GM19438 (cell line): ENCODE measurements at regions not wholly inside any gene's neighbourhood (a gene's known extent, or its start where the extent isn't known, plus 50 kb on each side); places are given as distances from the start of the nearest gene placed in this dataset.

Source experiments
- ATAC-seq: cut with Tn5 transposase; IDR thresholded peaks from one replicate; pipeline ENCODE4 v1.9.1; 2021; ENCODE audit warnings: low read depth; ENCODE audit not compliant: unreplicated experiment

DNA sequence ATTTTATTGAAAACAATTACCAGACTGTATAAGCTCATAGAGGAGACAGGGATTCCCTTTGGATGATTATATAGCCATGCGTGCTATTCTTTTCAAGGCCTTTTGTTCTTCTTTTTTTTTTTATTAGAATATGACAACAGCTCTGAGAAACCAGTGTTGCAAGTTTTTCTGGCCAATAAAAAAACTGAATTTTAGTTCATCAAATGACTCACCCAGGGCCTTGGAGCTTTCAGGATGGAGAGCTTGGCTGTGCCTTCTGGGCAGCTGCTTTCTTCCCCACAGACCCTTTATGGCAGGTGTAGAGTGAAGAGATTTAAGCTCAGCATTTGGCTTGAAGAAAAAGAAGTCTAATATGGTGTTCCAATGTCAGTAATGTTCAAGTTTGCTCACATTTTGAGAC is 497.9 kb upstream of the FANCL start:
- no peak for ATAC-seq

DNA sequence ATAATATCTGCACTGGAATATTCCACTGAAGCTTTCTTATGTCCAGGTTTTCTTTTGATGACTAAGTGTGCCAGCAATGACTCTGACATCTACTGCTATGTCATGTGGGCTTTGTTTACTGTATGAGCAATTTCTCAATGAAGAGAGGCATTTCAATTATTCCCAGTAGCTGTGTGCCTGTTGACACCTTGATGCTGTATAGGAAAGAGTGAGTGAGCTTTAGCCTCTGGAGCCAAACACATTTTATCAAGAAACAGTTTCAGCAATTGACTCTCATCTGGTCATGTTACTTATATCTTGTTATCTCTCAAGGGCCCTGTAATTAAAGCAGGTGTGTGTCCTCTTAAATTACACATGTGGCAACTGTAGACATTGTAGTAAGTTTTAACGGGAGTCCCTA is 493.2 kb upstream of the FANCL start:
- no peak for ATAC-seq

DNA sequence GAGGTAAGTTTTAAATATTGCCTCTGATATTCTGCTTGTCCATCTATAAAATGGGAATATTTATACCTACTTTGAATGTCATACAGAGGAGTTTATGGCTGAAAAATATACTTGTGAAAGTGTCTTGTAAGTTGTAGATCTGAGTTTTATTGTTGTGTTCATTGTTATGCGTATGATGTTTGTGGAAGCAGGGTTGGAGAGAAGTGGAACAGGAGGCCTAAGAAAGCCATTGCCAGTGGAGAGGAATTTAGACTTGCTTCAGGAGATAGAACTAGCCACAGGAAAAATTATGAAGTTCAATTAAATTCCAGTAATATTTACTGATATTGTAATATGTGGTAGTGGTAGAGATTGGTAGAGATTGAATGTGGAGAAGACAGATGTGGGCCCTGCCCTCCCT is 491.9 kb upstream of the FANCL start:
- ATAC-seq = no peak

DNA sequence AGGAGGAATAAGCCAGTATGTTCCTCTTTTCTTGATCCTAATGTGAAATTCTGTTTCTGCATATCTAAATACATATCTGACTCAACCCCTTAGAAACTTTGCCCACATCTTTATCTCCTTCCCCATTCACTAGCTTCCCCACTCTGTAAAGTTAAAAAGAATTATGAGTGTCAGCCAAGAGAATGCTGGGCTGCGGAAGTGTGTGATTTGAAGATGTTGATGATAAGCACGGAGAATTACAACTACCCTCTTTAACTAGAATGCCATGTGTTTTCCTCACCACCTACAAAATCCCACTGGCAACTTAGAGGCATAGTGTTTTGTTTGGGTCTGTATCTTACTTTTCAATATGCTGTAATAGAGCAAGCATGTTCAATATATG is 490.4 kb upstream of the FANCL start:
- ATAC-seq = no peak

DNA sequence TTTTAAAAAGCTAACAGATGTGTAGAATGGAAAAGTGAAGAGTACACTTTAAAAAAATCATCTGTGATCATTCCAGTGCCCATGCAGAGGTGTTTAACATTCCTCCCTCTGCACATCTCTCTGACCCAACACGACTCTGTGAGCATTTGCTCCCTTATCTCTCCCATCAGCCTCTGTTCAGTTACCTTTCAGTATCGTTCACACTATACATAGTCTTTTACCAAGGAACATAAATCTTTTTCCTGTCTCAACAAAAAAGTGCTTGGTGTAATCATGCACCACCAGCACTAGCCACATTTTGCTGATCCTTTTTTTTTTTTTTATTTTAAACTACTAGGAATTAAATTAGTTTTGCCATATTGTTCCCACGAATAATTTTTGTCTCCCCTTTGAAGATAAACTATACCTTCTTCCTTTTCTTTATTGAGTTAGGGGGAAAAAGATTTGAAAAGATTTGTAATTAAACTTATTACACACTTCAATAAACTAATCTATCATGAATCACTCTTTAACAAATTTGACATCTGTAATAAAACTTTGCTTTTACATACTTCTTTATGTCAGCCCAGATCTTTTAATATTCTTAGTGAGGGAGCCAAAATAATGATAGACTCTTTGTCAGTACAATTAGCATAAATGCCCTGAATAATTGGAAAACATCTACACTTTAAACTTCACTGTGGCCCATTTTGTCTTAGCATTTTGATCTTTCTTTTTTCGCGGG is 489.8 kb upstream of the FANCL start:
- ATAC-seq = no peak

DNA sequence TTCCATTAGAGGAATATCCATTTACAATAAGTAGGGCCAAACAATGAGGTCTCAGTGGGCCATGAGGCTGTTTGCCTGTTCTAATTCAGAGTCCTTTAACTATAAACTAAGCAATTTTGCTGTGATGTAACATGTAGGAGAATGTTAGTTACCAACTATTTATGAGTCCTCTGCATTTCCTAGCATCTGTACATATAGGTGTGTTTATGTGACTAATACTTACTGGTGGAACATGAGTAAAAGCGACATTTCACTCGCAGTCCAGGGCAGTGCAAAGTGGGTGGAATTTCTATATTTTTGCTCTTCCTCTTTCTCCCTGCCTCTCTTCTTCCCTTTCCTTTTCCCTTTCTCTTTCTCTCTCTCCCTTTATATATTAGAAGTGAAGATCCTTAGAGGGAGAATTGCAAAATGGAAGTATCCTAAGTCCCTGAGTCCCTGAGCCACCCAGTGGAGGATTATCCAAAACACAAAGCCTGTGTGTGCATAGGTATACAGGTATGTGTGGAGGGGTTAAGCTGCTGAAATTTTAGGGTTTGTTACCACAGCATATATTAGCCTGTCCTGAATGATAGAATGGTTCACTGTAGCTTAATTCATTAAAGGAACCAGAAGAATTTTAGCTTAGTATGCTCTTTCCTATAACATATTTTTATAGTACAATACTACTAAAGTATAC is 487.0 kb upstream of the FANCL start:
- ATAC-seq = no peak

DNA sequence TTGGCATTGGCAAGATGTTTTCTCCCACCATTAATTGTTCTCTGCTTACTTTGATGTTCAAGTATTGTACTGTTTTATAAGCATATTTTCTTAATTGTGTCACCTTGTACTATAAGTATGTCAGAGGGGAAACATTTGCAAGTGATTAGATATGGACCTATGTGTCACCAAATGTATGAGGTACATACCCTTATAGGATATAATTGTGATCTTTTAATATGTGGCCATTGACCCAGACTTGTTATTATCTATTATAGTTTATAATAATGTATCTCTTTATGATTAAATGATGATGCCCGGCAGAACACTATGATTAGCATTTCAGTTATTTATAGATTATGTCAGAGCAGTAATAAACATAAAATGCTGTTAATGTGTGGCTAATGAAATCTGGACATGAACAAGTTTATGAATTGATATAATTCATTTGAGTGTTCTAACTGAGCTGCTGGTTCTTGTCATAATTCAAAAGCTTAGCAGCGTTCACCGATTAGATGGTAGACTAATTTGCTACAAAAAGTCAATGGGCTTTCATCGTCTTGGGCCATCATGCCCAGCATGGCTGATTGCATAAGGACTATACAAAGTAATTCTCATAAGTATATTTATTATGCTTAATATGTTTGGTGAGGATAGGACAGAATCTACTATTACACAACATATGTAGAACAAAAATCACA is 480.9 kb upstream of the FANCL start:
- ATAC-seq = no peak

DNA sequence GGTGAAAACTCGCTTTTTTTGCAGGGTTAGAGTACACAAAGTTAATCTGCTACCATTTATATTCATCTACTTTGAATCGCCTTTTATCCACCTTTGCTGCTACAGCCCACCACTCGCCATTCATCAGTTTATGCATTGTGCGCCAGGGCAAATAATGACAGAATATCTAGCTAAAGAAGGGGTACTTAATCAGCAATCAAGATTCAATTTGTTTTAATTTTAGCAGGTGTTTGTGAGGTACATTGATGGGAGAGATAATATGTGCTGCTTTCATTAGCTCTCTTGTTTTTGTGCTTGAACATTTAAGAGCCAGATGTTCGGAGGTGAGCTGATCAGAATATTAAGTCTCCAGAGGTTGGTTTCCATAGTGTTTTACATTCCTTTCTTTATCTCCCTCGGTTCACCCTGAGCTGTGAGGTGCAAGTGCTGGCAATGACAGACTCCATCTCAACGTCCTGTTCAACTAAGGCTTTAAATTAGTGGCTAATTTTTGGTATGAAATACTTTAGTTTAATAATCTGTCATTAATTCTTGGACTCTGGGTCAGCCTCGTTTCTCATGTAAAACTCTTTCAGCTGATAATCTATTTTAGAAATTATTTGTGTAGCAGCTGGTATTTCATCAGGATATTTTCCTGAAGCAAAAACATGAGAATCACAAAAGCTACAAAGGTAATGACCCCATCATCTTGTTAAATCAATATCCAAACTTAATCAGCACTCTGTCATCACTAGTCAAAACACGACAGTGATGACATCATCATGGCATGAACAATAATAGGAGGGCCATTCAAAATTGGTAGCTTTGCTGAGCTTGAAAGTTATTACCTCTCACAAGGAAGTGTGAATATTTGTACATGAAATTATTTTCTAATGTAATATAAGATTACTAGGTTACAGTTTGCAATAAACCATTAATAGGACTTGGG is 479.9 kb upstream of the FANCL start:
- no peak for ATAC-seq

DNA sequence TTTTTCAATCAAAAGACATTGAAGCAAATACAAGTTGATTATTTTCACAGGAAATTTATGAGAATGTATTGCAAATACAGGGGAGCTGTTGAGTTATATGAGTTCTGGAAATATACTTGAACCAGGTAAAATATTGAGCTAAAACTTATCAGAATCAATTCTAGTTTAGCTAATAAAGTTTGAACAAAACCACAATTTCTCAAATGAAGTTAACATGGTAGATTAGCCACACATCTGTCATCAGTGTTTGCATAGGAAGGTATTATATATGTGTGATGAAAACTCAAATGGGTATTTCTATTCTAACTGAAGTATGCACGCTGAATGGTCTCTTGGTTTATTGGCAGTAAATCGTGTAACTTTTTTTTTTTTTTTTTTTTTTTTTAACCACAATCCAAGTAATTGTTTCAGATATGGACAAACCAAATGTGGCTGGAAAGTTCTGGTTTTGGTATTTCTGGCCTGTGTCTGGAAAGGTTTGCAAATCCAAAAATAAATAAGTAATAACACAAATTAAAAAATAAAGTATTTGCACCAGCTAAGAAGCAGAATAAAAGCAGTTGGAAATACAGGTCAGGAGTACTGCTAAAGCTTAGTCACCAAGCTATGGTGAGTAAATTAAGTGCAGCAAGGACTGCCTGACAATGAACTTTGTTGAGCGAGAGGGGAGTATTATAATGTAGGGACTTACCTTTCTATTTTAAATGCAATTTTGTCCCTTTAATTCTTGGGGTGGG is 479.1 kb upstream of the FANCL start:
- no peak for ATAC-seq

DNA sequence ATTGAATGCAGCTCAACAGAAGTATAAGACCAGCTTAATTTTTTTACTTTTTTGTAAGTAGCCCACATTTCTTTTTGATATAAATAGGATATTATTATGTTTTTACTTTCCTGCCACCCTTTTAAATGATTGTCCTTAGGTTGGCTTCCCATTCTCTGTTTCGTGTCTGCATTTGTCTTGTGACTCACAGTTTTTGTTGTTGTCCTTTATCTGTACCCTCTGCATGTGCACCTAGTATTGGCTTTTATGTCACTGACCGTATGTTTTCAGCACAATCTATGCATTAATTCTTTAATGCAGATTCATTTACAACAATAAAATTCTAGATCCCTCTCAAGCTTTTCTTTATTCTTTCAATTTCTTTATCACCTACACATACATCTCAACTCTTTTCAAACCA is 474.2 kb upstream of the FANCL start:
- ATAC-seq = no peak

DNA sequence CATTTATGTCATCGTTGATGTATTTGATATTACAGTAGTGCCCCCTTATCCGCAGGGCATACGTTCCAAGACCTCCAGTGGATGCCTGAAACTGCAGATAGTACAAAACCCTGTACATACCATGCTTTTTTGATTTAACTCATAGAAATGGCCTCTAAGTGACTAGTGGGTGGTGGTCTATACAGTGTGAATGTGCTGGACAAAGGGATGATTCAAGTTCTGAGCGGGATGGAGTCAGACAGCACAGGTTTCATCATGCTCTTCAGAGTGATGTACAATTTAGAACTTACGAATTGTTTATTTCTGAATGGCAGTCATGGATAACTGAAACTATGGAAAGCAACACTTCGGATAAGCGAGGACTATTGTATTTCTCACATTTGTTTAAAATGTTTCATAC is 473.1 kb upstream of the FANCL start:
- no peak for ATAC-seq

DNA sequence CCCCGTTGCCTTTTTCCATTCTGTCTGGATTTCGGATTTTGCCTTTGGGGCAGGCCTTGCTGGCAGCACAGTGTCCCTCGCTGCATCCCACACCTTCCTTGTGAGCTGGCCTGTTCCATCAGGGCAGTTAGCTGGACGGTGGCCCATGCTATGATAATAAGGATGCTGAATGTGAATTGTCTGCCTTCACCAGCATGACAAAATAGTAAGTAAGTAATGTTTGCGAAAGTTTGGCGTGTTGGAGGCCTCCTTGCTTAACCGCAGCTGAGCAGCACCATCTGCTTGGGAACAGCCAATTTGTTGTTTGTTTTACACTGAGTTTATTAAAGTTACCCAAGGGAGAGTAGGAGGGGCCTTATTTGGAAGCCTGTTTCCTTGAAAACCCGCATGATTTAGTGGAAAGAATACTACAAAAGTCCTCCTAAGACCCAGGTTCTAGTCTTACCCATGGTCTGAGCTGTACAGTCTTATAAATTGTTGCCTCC is 469.7 kb upstream of the FANCL start:
- ATAC-seq = no peak

DNA sequence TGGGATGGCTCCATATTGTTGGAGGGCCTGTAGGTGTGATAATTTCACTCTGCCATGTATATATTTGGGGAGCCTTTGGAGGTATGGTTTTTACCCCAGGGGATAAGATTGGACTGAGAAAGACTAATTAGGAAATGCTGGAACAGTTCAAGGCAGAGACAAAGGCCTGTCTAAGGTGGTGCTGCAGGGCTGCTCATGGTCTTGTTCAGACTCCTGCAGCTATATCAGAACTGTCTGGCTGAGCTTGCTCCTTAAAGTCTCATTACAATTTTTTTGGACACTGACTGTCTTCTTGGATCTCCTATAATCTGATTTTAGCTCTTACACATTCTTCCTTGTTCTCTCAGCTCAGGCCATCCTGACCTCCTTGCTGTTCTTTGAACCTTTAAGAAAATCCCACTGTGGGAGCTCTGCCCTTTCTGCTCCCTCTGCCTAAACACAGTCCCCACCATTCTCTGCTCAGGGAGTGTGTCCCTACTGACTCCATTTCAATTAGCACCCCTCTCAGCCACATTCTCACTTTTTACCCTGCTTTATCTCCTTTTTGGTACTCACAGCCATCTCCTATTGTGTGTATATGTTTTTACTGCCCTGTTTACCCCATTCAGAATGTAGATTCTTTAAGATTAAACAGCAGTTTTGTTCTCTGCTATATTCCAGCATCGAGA is 468.7 kb upstream of the FANCL start:
- ATAC-seq = no peak

DNA sequence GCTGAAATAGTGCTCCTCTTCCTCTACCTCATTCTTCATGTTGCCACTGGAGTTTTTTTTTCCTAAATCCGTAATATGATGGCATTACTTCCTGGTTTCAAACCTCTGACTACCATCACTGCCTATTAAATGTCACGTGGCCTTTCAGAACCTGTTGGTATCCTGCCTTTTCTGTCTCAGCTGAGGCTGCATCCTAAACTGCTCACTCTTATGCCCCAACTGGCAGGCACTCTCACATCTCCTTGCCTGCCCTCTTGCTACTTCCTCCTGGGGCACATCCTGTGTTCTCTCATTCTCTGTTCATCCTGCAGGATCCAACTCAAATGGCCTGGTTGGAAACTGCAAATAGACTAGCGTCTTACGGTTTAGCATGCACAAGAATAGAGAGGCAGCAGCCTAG is 468.1 kb upstream of the FANCL start:
- no peak for ATAC-seq

DNA sequence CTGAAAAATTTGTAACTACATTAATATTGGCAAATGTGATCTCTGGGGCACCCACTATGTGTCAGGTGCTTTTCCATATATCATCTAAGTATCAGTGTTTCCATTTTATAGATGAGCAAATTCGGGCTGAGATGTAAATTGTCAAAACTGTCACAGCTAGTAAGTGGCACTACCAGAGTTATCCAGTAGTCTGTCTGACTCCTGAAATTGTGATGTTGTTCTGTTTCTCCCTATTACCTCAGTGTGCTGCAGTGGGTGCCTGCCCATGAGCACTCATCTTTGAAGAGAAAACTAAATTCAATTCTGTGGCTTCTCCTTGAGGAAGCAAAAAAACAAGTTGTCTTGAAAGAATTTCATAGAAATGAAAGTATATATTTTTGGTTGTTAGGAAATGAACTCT is 467.4 kb upstream of the FANCL start:
- ATAC-seq = no peak

DNA sequence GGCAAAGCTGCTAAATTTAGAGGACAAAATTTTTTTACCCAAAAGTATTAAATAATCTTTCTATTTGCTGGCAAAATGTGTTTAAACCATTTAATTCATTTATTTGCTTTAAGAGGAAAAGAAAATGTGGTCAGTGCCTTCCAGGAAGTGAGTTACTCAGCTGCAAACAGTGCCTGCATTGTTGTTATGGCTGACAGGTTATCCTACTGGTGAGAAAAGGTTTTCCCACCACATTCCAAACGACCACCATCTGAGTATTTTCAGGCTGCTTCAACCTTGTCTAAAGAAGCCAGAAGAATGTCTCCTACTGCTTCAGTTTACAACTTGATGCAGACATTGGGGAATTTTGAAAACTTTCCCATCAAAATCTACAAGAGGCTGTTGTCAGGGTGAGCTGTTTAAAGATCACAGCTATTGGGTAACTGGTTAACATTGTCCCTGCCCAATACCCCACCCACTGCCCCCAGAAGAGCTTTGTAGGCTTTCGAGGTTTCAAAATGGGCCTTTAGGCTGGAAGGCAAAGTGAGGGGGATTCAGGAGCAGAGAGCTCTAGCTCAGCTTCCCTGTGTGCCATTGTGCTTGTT is 461.3 kb upstream of the FANCL start:
- no peak for ATAC-seq

DNA sequence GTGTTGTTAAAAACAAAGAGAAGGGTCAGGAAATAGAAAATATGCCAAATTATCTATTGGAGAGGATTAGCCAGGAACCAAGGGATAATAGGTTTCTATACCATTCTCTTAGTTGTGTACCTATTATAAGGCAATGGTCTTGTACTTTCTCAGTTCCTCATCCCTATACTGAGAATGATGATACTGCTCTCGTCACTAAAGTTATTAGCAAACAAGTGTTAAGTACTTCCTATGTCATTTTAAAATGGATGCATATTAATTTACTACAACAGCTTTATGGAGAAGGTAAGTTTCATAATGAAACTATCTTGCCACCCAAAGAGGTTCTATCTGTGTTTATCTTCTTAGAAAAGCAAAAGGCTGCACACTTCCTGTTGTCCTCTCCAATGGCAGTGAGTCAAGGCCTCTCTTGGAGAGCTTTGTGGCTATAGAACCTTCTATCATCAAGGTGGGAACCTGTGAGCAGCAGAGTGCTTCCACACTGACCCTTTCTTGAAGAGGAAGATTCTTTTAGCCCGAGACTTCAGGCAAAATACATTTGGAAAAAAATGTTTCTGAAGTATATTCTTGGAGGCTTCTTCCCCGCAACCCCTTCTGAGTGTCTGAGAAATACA is 460.7 kb upstream of the FANCL start:
- no peak for ATAC-seq

DNA sequence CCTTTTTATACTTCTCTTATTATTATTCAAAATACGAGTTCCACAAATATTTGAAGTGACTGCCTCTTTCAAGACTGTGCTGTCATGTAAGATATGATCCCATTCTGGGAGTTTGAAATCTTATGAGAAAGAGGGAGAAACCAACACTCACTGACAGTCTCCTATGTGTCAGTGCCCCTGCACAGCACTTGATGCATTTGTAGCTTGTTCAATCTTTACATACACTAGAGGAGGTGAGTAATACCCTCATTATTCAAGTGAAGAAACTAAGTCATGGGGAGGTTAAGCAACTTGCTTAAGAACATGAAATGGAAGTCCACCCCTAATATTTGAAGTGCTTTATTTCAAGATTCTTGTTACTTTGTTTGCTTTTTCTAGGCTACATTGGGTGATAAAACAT is 459.5 kb upstream of the FANCL start:
- ATAC-seq = no peak

DNA sequence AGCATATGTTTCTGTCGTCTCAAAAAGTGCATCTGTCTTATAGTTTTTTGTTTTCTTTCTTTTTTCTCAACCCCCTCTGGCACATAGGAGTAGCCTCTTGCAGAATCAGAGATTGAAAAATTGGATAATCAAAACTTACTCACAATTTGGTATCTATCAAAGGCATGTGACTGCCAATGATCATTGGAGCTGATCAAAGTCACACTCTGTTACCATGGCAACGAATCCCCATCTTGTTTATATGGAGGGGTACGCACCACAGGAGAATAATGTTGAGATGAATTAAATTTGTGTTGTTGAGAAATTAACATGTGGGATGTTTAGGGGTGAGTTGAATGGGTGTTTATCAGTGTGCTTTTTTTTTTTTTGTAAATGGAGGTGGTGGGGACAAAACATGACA is 458.3 kb upstream of the FANCL start:
- ATAC-seq = no peak
